WTC11 (cell line): ENCODE measurements at regions not wholly inside any gene's neighbourhood (a gene's known extent, or its start where the extent isn't known, plus 50 kb on each side); places are given as distances from the start of the nearest gene placed in this dataset.
A peak's percentile ranks its signal among the peaks of the same experiment; 100 is the strongest.

Experiments used
- ATAC-seq: fragments of 200-7000 bp; cut with Tn5 transposase; 2 replicates; pipeline ENCODE4 v1.10.0; 2021; ENCODE audit warnings: mild to moderate bottlenecking, moderate library complexity
- CTCF ChIA-PET: fragments of 300-600 bp; sonication (Branson Sonifier 250); formaldehyde crosslinking; loops from one replicate; lab custom pipeline; 2021; ENCODE audit warnings: antibody characterized with exemption; lab: Charles Lee
- POLR2A ChIA-PET: fragments of 350-600 bp; sonication (Branson Sonifier 250); formaldehyde crosslinking; loops from one replicate; lab custom pipeline; 2021; ENCODE audit warnings: antibody characterized with exemption; lab: Charles Lee
- DNase-seq: peaks from one replicate; pipeline ENCODE4 v3.0.0; 2021; ENCODE audit warnings: low spot score
- H3K27ac Mint-ChIP-seq: 2 replicates; pipeline ENCODE4 v1.8.0; 2021; ENCODE audit warnings: mixed read lengths
- H3K27me3 Mint-ChIP-seq: 2 replicates; pipeline ENCODE4 v1.8.0; 2021; ENCODE audit warnings: low read depth, mild to moderate bottlenecking, moderate library complexity, mixed read lengths
- H3K36me3 Mint-ChIP-seq: 2 replicates; pipeline ENCODE4 v1.8.0; 2021; ENCODE audit warnings: mixed read lengths
- H3K4me1 Mint-ChIP-seq: 2 replicates; pipeline ENCODE4 v1.8.0; 2022; ENCODE audit warnings: mixed read lengths
- H3K4me3 Mint-ChIP-seq: 2 replicates; pipeline ENCODE4 v1.8.0; 2021; ENCODE audit warnings: mild to moderate bottlenecking, moderate library complexity, mixed read lengths
- H3K9me3 Mint-ChIP-seq: 2 replicates; pipeline ENCODE4 v1.8.0; 2021; ENCODE audit warnings: mixed read lengths
- AR ChIP-seq: fragments of 250-450 bp; sonication (Bioruptor Pico); IDR thresholded peaks from 2 replicates; pipeline ENCODE4 v1.9.0; 2021; ENCODE audit warnings: mild to moderate bottlenecking
- ARID4B ChIP-seq: sonication (generic); formaldehyde crosslinking; IDR thresholded peaks from 2 replicates; pipeline ENCODE4 v1.8.0; 2023; ENCODE audit warnings: missing genetic modification reagents, mild to moderate bottlenecking, borderline replicate concordance
- CREB1 ChIP-seq: sonication (generic); formaldehyde crosslinking; IDR thresholded peaks from 2 replicates; pipeline ENCODE4 v1.8.0; 2023; ENCODE audit warnings: mild to moderate bottlenecking, missing genetic modification reagents
- E2F5 ChIP-seq: sonication (generic); formaldehyde crosslinking; IDR thresholded peaks from 2 replicates; pipeline ENCODE4 v1.8.1; 2022; ENCODE audit warnings: mild to moderate bottlenecking, moderate library complexity, missing genetic modification reagents
- ERG ChIP-seq: fragments of 250-450 bp; sonication (Bioruptor Pico); IDR thresholded peaks from 2 replicates; pipeline ENCODE4 v1.8.0; 2021; ENCODE audit warnings: mild to moderate bottlenecking
- FOXK1 ChIP-seq: sonication (generic); formaldehyde crosslinking; IDR thresholded peaks from 2 replicates; pipeline ENCODE4 v1.8.0; 2022; ENCODE audit warnings: mild to moderate bottlenecking, moderate library complexity, missing genetic modification reagents
- GTF2I ChIP-seq: fragments of 250-450 bp; sonication (Bioruptor Pico); conservative IDR thresholded peaks from 2 replicates; pipeline ENCODE4 v1.4.0; 2021; ENCODE audit warnings: mild to moderate bottlenecking
- JUN ChIP-seq: sonication (generic); formaldehyde crosslinking; IDR thresholded peaks from 2 replicates; pipeline ENCODE4 v1.8.0; 2023; ENCODE audit warnings: mild to moderate bottlenecking, missing genetic modification reagents
- KAT7 ChIP-seq: sonication (generic); formaldehyde crosslinking; IDR thresholded peaks from 2 replicates; pipeline ENCODE4 v1.8.1; 2023; ENCODE audit warnings: missing genetic modification reagents, mild to moderate bottlenecking, borderline replicate concordance
- MLX ChIP-seq: sonication (generic); formaldehyde crosslinking; IDR thresholded peaks from 2 replicates; pipeline ENCODE4 v1.8.1; 2023; ENCODE audit warnings: mild to moderate bottlenecking, missing genetic modification reagents, moderate library complexity
- NFYB ChIP-seq: sonication (generic); formaldehyde crosslinking; conservative IDR thresholded peaks from 2 replicates; pipeline ENCODE4 v1.8.0; 2022; ENCODE audit warnings: low read depth, missing genetic modification reagents
- NR2C2 ChIP-seq: sonication (generic); formaldehyde crosslinking; IDR thresholded peaks from 2 replicates; pipeline ENCODE4 v1.8.0; 2022; ENCODE audit warnings: mild to moderate bottlenecking, missing genetic modification reagents
- NR3C1 ChIP-seq: sonication (generic); formaldehyde crosslinking; conservative IDR thresholded peaks from 2 replicates; pipeline ENCODE4 v1.8.1; 2023; ENCODE audit warnings: low read depth, mild to moderate bottlenecking, missing genetic modification reagents
- OVOL2 ChIP-seq: fragments of 250-450 bp; sonication (Bioruptor Pico); IDR thresholded peaks from 2 replicates; pipeline ENCODE4 v1.9.0; 2021; ENCODE audit warnings: mild to moderate bottlenecking, borderline replicate concordance
- RELA ChIP-seq: sonication (generic); formaldehyde crosslinking; IDR thresholded peaks from 2 replicates; pipeline ENCODE4 v1.8.1; 2022; ENCODE audit warnings: missing genetic modification reagents, mild to moderate bottlenecking, borderline replicate concordance
- SMAD3 ChIP-seq: sonication (generic); formaldehyde crosslinking; IDR thresholded peaks from 2 replicates; pipeline ENCODE4 v1.8.0; 2022; ENCODE audit warnings: missing genetic modification reagents, mild to moderate bottlenecking, borderline replicate concordance
- SP1 ChIP-seq: sonication (generic); formaldehyde crosslinking; conservative IDR thresholded peaks from 2 replicates; pipeline ENCODE4 v1.8.1; 2022; ENCODE audit warnings: missing genetic modification reagents
- TCF7 ChIP-seq: sonication (generic); formaldehyde crosslinking; IDR thresholded peaks from 2 replicates; pipeline ENCODE4 v1.8.0; 2022; ENCODE audit warnings: mild to moderate bottlenecking, low read depth, missing genetic modification reagents, moderate library complexity
- TP53 ChIP-seq: sonication (generic); formaldehyde crosslinking; IDR thresholded peaks from 2 replicates; pipeline ENCODE4 v1.8.1; 2023; ENCODE audit warnings: mild to moderate bottlenecking, missing genetic modification reagents
- ZMAT4 ChIP-seq: fragments of 250-450 bp; sonication (Bioruptor Pico); IDR thresholded peaks from 2 replicates; pipeline ENCODE4 v1.9.0; 2021; ENCODE audit warnings: mild to moderate bottlenecking
- ZNF219 ChIP-seq: sonication (generic); formaldehyde crosslinking; IDR thresholded peaks from 2 replicates; pipeline ENCODE4 v1.8.0; 2023; ENCODE audit warnings: missing genetic modification reagents, mild to moderate bottlenecking, borderline replicate concordance
- ZNF317 ChIP-seq: sonication (generic); formaldehyde crosslinking; IDR thresholded peaks from 2 replicates; pipeline ENCODE4 v1.8.1; 2023; ENCODE audit warnings: low read depth, mild to moderate bottlenecking, moderate library complexity, missing genetic modification reagents, borderline replicate concordance
- ZNF416 ChIP-seq: fragments of 250-450 bp; sonication (Bioruptor Pico); IDR thresholded peaks from 2 replicates; pipeline ENCODE4 v1.9.0; 2021; ENCODE audit warnings: mild to moderate bottlenecking, inconsistent platforms
- ZNF423 ChIP-seq: fragments of 250-450 bp; sonication (Bioruptor Pico); IDR thresholded peaks from 2 replicates; pipeline ENCODE4 v2.1.2; 2022; ENCODE audit warnings: mild to moderate bottlenecking, moderate library complexity

GRCh38 chr9:73667749-73668148, 516.1 kb downstream of the ANXA1 start:
- ATAC-seq = peak; percentile 78
- Mint-ChIP-seq H3K27me3 (no peaks in the 10 kb centered on the region), H3K9me3 (no peaks in the 10 kb centered on the region), H3K4me1 (no peaks in the 10 kb centered on the region), H3K27ac (no peak overlapping the region), H3K4me3 (no peak overlapping the region), H3K36me3 (no peaks in the 10 kb centered on the region)
- POLR2A ChIA-PET = no interaction called here
- CTCF ChIA-PET = no interaction called here
- DNase-seq = no peak
- TF ChIP-seq E2F5 = no peak

- TF ChIP-seq NFYB (CRISPR knock-in tag) = no peak
- no peak for TF ChIP-seq OVOL2 (CRISPR knock-in tag)
- no peak for TF ChIP-seq TCF7 (CRISPR knock-in tag)
- no peak for TF ChIP-seq JUN (CRISPR knock-in tag)
- TF ChIP-seq ERG (CRISPR knock-in tag) = no peak
- no peak for TF ChIP-seq ZNF219
- no peak for TF ChIP-seq ZMAT4 (CRISPR knock-in tag)
- TF ChIP-seq SP1 (CRISPR knock-in tag) = no peak
- TF ChIP-seq MLX (CRISPR knock-in tag) = no peak
- ChIA-PET CTCF (interaction anchor here (1.5 kb wide), 1 partner anchor 480 kb away, joined by 4 read pairs; no protein-coding TSS in a partner anchor), POLR2A (no interaction called here)
- Mint-ChIP-seq H3K27ac (no peak overlapping the region), H3K4me3 (no peak overlapping the region), H3K4me1 (peaks cover 12% of the 10 kb centered on the region), H3K9me3 (peaks cover 13% of the 10 kb centered on the region), H3K27me3 (no peaks in the 10 kb centered on the region), H3K36me3 (peaks cover 10% of the 10 kb centered on the region)
- ATAC-seq = no peak
- no peak for DNase-seq
Measured at GRCh38 chr9:73680831-73681230, 529.2 kb downstream of the ANXA1 start.

GRCh38 chr9:73682789-73683188, 531.1 kb downstream of the ANXA1 start:
- H3K36me3 Mint-ChIP-seq = peaks cover 10% of the 10 kb centered on the region
- ATAC-seq (no peak), DNase-seq (no peak)
- H3K9me3 Mint-ChIP-seq = peaks cover 13% of the 10 kb centered on the region
- ChIA-PET POLR2A (interaction anchor here (0.7 kb wide), 1 partner anchor 423 kb away, joined by 3 read pairs; no protein-coding TSS in a partner anchor), CTCF (no interaction called here)
- H3K4me3 Mint-ChIP-seq = no peak overlapping the region
- H3K27ac Mint-ChIP-seq = no peak overlapping the region
- no peaks in the 10 kb centered on the region for H3K27me3 Mint-ChIP-seq
- peaks cover 12% of the 10 kb centered on the region for H3K4me1 Mint-ChIP-seq
- TF ChIP-seq FOXK1 (CRISPR knock-in tag) (no peak), JUN (CRISPR knock-in tag) (no peak), ZNF423 (CRISPR knock-in tag) (no peak), CREB1 (no peak), SMAD3 (CRISPR knock-in tag) (no peak), NR3C1 (CRISPR knock-in tag) (no peak), KAT7 (no peak), AR (no peak), ZNF317 (CRISPR knock-in tag) (no peak), ZNF416 (CRISPR knock-in tag) (no peak), RELA (CRISPR knock-in tag) (no peak), GTF2I (CRISPR knock-in tag) (no peak), NR2C2 (CRISPR knock-in tag) (no peak), TP53 (no peak), ARID4B (CRISPR knock-in tag) (no peak)
